Nephron progenitor cell (in vitro differentiated cells): ENCODE measurements at regions not wholly inside any gene's neighbourhood (a gene's known extent, or its start where the extent isn't known, plus 50 kb on each side); places are given as distances from the start of the nearest gene placed in this dataset.

ENCODE experiments used
- DNase-seq: peaks from one replicate; pipeline ENCODE4 v3.0.0; 2021
- H3K27ac Mint-ChIP-seq: 2 replicates; pipeline ENCODE4 v1.8.0; 2021; ENCODE audit warnings: mild to moderate bottlenecking, moderate library complexity, mixed read lengths
- H3K27me3 Mint-ChIP-seq: 2 replicates; pipeline ENCODE4 v1.8.0; 2021; ENCODE audit warnings: mild to moderate bottlenecking, low read depth, mixed read lengths; ENCODE audit not compliant: poor library complexity
- H3K36me3 Mint-ChIP-seq: 2 replicates; pipeline ENCODE4 v1.8.0; 2021; ENCODE audit warnings: low read depth, mixed read lengths
- H3K4me1 Mint-ChIP-seq: 2 replicates; pipeline ENCODE4 v1.8.0; 2021; ENCODE audit warnings: mixed read lengths
- H3K4me3 Mint-ChIP-seq: 2 replicates; pipeline ENCODE4 v1.8.0; 2021; ENCODE audit warnings: mild to moderate bottlenecking, moderate library complexity, mixed read lengths
- H3K9me3 Mint-ChIP-seq: 2 replicates; pipeline ENCODE4 v1.8.0; 2021; ENCODE audit warnings: mild to moderate bottlenecking, moderate library complexity, mixed read lengths
- TF ChIP-seq, protein P1 (sequence below): fragments of 200-600 bp; sonication (generic); IDR thresholded peaks from 2 replicates; pipeline ENCODE4 v1.5.0; 2021; ENCODE audit warnings: antibody characterized with exemption

- peaks cover 3% of the 10 kb centered on the region for H3K9me3 Mint-ChIP-seq
- TF ChIP-seq, protein P1, sequence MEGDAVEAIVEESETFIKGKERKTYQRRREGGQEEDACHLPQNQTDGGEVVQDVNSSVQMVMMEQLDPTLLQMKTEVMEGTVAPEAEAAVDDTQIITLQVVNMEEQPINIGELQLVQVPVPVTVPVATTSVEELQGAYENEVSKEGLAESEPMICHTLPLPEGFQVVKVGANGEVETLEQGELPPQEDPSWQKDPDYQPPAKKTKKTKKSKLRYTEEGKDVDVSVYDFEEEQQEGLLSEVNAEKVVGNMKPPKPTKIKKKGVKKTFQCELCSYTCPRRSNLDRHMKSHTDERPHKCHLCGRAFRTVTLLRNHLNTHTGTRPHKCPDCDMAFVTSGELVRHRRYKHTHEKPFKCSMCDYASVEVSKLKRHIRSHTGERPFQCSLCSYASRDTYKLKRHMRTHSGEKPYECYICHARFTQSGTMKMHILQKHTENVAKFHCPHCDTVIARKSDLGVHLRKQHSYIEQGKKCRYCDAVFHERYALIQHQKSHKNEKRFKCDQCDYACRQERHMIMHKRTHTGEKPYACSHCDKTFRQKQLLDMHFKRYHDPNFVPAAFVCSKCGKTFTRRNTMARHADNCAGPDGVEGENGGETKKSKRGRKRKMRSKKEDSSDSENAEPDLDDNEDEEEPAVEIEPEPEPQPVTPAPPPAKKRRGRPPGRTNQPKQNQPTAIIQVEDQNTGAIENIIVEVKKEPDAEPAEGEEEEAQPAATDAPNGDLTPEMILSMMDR: no peak
- H3K4me3 Mint-ChIP-seq: no peak overlapping the region
- H3K27me3 Mint-ChIP-seq: peaks cover 8% of the 10 kb centered on the region
- H3K36me3 Mint-ChIP-seq: no peaks in the 10 kb centered on the region
- H3K4me1 Mint-ChIP-seq: no peaks in the 10 kb centered on the region
- DNase-seq: no peak
- no peak overlapping the region for H3K27ac Mint-ChIP-seq
Observed at GRCh38 chr1:83593073-83593472, 405.9 kb downstream of the TTLL7 start.

GRCh38 chr1:83588140-83588539 lies 410.8 kb downstream of the TTLL7 start:
- TF ChIP-seq, protein P1: no peak
- Mint-ChIP-seq H3K9me3 (peaks cover 5% of the 10 kb centered on the region), H3K4me3 (no peak overlapping the region), H3K4me1 (no peaks in the 10 kb centered on the region), H3K27ac (no peak overlapping the region), H3K27me3 (peaks cover 15% of the 10 kb centered on the region), H3K36me3 (no peaks in the 10 kb centered on the region)
- no peak for DNase-seq

DNA sequence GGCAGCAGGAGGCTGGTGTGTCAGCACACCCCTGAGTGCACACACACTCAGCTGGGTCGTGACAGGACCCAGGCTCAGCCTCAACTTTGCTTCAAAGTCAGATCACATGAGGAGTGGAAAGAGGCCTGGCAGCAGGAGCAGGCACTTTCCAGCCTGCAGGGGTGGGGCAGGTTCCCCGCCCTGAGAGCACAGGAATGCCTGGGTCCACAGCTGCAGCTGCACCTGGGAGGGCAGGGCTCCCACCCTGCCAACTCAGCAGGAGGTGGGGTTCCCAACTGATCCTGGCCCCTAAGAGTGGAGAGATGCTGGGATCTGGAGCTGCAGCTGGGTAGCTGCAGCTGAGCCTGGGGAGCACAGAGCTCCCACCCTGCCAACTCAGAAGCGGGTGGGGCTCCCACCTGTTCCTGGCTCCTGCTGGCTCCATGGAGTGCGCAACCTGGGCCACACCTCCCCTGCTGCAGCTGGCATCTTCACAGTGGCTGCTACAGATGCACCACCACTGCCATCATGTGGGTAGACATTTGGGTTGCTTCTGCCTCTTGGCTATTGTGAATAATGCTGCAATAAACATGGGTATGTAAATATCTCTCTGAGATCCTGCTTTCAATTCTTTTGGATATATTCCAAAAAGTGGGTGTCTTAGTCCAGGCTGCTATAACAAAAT lies 415.4 kb downstream of the TTLL7 start:
- H3K4me3 Mint-ChIP-seq: no peak overlapping the region
- no peaks in the 10 kb centered on the region for H3K36me3 Mint-ChIP-seq
- no peak for DNase-seq
- TF ChIP-seq, protein P1: no peak
- H3K27ac Mint-ChIP-seq: no peak overlapping the region
- H3K4me1 Mint-ChIP-seq: no peaks in the 10 kb centered on the region
- peaks cover 32% of the 10 kb centered on the region for H3K9me3 Mint-ChIP-seq
- H3K27me3 Mint-ChIP-seq: peaks cover 12% of the 10 kb centered on the region

DNA sequence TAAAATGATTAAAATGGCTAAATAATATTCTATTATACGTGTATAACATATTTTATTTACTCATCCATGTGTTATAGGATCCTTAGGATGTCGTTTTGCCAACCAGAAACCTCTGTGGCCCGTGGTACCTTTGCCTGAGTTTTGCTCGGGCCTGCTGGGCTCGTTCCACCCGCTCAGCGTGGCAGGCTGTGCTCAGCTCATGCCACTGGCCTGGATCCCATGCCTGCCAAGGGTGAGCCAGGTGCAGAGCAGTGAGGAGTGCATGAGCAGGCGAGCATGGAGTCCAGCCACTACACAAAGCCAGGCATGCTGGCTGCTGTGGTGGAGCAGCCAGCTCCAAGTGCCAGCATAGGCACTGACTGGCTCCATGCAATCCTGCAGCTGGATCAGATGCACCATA lies 417.2 kb downstream of the TTLL7 start:
- TF ChIP-seq, protein P1: no peak
- H3K9me3 Mint-ChIP-seq: peaks cover 32% of the 10 kb centered on the region
- no peak overlapping the region for H3K27ac Mint-ChIP-seq
- no peak overlapping the region for H3K4me3 Mint-ChIP-seq
- no peaks in the 10 kb centered on the region for H3K36me3 Mint-ChIP-seq
- H3K27me3 Mint-ChIP-seq: peaks cover 19% of the 10 kb centered on the region
- no peak for DNase-seq
- H3K4me1 Mint-ChIP-seq: no peaks in the 10 kb centered on the region

- TF ChIP-seq, protein P1: no peak
- Mint-ChIP-seq H3K4me3 (no peak overlapping the region), H3K4me1 (peaks cover 24% of the 10 kb centered on the region), H3K27me3 (peaks cover 30% of the 10 kb centered on the region), H3K27ac (no peak overlapping the region), H3K36me3 (no peaks in the 10 kb centered on the region), H3K9me3 (no peaks in the 10 kb centered on the region)
- no peak for DNase-seq
Observed at GRCh38 chr1:83574791-83575190, 424.1 kb downstream of the TTLL7 start.

- Mint-ChIP-seq H3K4me1 (peaks cover 24% of the 10 kb centered on the region), H3K27me3 (peaks cover 41% of the 10 kb centered on the region), H3K4me3 (no peak overlapping the region), H3K9me3 (no peaks in the 10 kb centered on the region), H3K27ac (no peak overlapping the region), H3K36me3 (no peaks in the 10 kb centered on the region)
- TF ChIP-seq, protein P1: no peak
- no peak for DNase-seq
Observed at GRCh38 chr1:83573776-83574175, 425.2 kb downstream of the TTLL7 start.
